Panc1 (cell line): ENCODE measurements at regions not wholly inside any gene's neighbourhood (a gene's known extent, or its start where the extent isn't known, plus 50 kb on each side); places are given as distances from the start of the nearest gene placed in this dataset.

Source experiments
- ATAC-seq: fragments of 200-7000 bp; cut with Tn5 transposase; 2 replicates; pipeline ENCODE4 v1.9.1; 2020; ENCODE audit warnings: mild to moderate bottlenecking, moderate library complexity
- BruUV-seq: library from RNA; stranded (reverse); fragments of 400-500 nt; replicated peaks from 2 replicates; lab custom pipeline; 2021; lab: Mats Ljungman, UMichigan
- CTCF ChIA-PET: fragments of 300-600 bp; sonication (Branson Sonifier 250); formaldehyde crosslinking; loops from one replicate; lab custom pipeline; 2022; ENCODE audit warnings: antibody characterized with exemption; lab: Charles Lee
- POLR2A ChIA-PET: fragments of 300-600 bp; sonication (Branson Sonifier 250); formaldehyde crosslinking; loops from one replicate; lab custom pipeline; 2022; ENCODE audit warnings: antibody characterized with exemption; lab: Charles Lee
- DNase-seq: peaks from one replicate; pipeline ENCODE4 v3.0.0-alpha.2; 2010; ENCODE audit warnings: low read depth, low spot score
- H3K27ac ChIP-seq: 2 replicates; pipeline ENCODE4 v1.5.1; 2011; ENCODE audit warnings: mild to moderate bottlenecking, low read length, inconsistent platforms
- H3K27me3 ChIP-seq: fragments of 200-500 bp; sonication (Bioruptor generic); 2 replicates; pipeline ENCODE4 v1.6.0; 2014; ENCODE audit warnings: low read length, inconsistent platforms; ENCODE audit not compliant: control insufficient read depth, insufficient read depth
- H3K36me3 ChIP-seq: fragments of 200-500 bp; sonication (Bioruptor generic); 2 replicates; pipeline ENCODE4 v1.5.1; 2014; ENCODE audit warnings: inconsistent platforms, mild to moderate bottlenecking, low read length, moderate library complexity; ENCODE audit not compliant: control insufficient read depth, insufficient read depth
- H3K4me1 ChIP-seq: 2 replicates; pipeline ENCODE4 v1.5.1; 2011; ENCODE audit warnings: inconsistent platforms, mild to moderate bottlenecking, low read length, moderate library complexity; ENCODE audit not compliant: control insufficient read depth, insufficient read depth
- H3K4me3 ChIP-seq, 2 experiments: 2 replicates each; pipeline ENCODE4 v1.5.1; 2011 to 2012; ENCODE audit warnings: low read depth in 2 of 2, low read length in 2 of 2, mild to moderate bottlenecking in 2 of 2, inconsistent platforms in 1 of 2, moderate library complexity in 1 of 2
- H3K9me3 ChIP-seq: fragments of 200-500 bp; sonication (Bioruptor generic); 2 replicates; pipeline ENCODE4 v1.5.1; 2014; ENCODE audit warnings: low read depth, mild to moderate bottlenecking, inconsistent platforms, low read length, moderate library complexity; ENCODE audit not compliant: control insufficient read depth, insufficient read depth
- CTCF ChIP-seq: fragments of 450-650 bp; IDR thresholded peaks from 2 replicates; pipeline ENCODE4 v1.5.1; 2017; ENCODE audit warnings: mild to moderate bottlenecking
- POLR2AphosphoS5 ChIP-seq: IDR thresholded peaks from 2 replicates; pipeline ENCODE4 v1.6.1; 2012; ENCODE audit warnings: mild to moderate bottlenecking, low read depth, low read length, moderate library complexity
- REST ChIP-seq, 2 experiments: IDR thresholded peaks; 2 replicates each; pipeline ENCODE4 v1.6.1; 2011 to 2012; ENCODE audit warnings: low read depth in 2 of 2, control low read depth in 1 of 2, low read length in 1 of 2, mild to moderate bottlenecking in 1 of 2, moderate library complexity in 1 of 2; ENCODE audit not compliant: insufficient read depth in 1 of 2
- SIN3A ChIP-seq: IDR thresholded peaks from 2 replicates; pipeline ENCODE4 v1.6.1; 2012; ENCODE audit warnings: low read depth, mild to moderate bottlenecking, low read length, moderate library complexity, borderline replicate concordance; ENCODE audit not compliant: insufficient read depth
- TCF7L2 ChIP-seq: IDR thresholded peaks from 2 replicates; pipeline ENCODE4 v1.6.1; 2011; ENCODE audit warnings: mild to moderate bottlenecking, low read depth, low read length, inconsistent platforms
- in situ Hi-C: cut with HindIII; loops from 2 replicates; pipeline ENCODE4 v1.10.0; 2016; ENCODE audit warnings: low sequenced_read_pairs, low pct_unique_long_range_greater_than_20kb
- intact Hi-C: fragments of 100-400 bp; cut with micrococcal nuclease; formaldehyde crosslinking; loops from one replicate; pipeline ENCODE4 v1.10.0; 2022; ENCODE audit not compliant: unreplicated experiment

GRCh38 chr1:96079581-96079980 lies 642.0 kb upstream of the PTBP2 start:
- H3K4me1 ChIP-seq = no peaks in the 10 kb centered on the region
- DNase-seq (no peak), ATAC-seq (no peak)
- no peak overlapping the region for H3K27ac ChIP-seq
- no peak overlapping the region for H3K4me3 ChIP-seq
- TF ChIP-seq REST (IDR thresholded peaks at IDR 0.05; ENCODE audit: insufficient read depth in 1 of 2, low read depth in 2 of 2, low read length in 1 of 2) (no peak), TCF7L2 (no peak), POLR2AphosphoS5 (no peak), CTCF (no peak), SIN3A (no peak)
- BruUV-seq = no TSS peak
- intact Hi-C loops (no loop called here), in situ Hi-C loops (no loop called here)
- H3K9me3 ChIP-seq = no peaks in the 10 kb centered on the region
- ChIA-PET CTCF (no interaction called here), POLR2A (no interaction called here)
- no peaks in the 10 kb centered on the region for H3K36me3 ChIP-seq
- no peaks in the 10 kb centered on the region for H3K27me3 ChIP-seq

- Histone ChIP-seq H3K27ac (no peak overlapping the region), H3K27me3 (no peaks in the 10 kb centered on the region), H3K4me3 (no peak overlapping the region), H3K9me3 (no peaks in the 10 kb centered on the region), H3K4me1 (no peaks in the 10 kb centered on the region), H3K36me3 (no peaks in the 10 kb centered on the region)
- intact Hi-C loops = no loop called here
- no peak for ATAC-seq
- POLR2A ChIA-PET = no interaction called here
- in situ Hi-C loops = no loop called here
- BruUV-seq = no TSS peak
- CTCF ChIA-PET = no interaction called here
- TF ChIP-seq REST (IDR thresholded peaks at IDR 0.05; ENCODE audit: insufficient read depth in 1 of 2, low read depth in 2 of 2, low read length in 1 of 2) = no peak
- peak; percentile 18; the same call in 1 of the 2 replicates for TF ChIP-seq CTCF
- TF ChIP-seq SIN3A = no peak
- DNase-seq = no peak
These were observed 640.7 kb upstream of the PTBP2 start for GRCh38 chr1:96080925-96081324.
